22Rv1 (cell line): ENCODE measurements at regions not wholly inside any gene's neighbourhood (a gene's known extent, or its start where the extent isn't known, plus 50 kb on each side); places are given as distances from the start of the nearest gene placed in this dataset.
"Not testable (repeated sequence)": the region's sequence is repeated elsewhere in the genome, so short reads cannot be mapped to it uniquely, and the experiment has no call there.

Source experiments
- H3K27ac ChIP-seq: fragments of 450-650 bp; 2 replicates; pipeline ENCODE4 v1.5.1; 2017
- ZFX ChIP-seq: fragments of 450-650 bp; IDR thresholded peaks from 2 replicates; pipeline ENCODE4 v1.6.1; 2017; ENCODE audit warnings: antibody characterized with exemption, borderline replicate concordance
- TF ChIP-seq, protein P1 (sequence below): fragments of 450-650 bp; IDR thresholded peaks from 2 replicates; pipeline ENCODE4 v1.5.1; 2017; ENCODE audit warnings: mild to moderate bottlenecking

DNA sequence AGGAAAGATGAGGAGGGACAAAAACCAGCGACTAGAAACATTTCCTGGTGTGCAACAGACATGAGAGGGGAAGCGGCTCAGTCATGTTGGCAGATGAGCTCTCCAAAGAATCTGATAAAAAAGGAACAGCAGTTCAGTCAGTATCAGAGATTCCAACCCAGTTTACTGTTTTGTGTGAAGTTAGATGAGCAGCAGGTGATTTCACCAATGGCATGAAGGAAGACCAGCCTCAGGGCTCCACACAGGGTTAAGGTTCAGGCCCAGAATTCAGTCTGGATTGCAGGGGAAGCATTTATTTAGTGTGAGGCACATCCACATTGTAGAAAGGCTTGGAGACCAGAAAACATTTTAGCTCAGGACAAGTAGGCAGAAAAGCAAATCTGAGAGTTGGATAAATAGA is 317.8 kb downstream of the C6orf118 start:
- no peak overlapping the region for H3K27ac ChIP-seq
- TF ChIP-seq ZFX: no peak
- TF ChIP-seq, protein P1, sequence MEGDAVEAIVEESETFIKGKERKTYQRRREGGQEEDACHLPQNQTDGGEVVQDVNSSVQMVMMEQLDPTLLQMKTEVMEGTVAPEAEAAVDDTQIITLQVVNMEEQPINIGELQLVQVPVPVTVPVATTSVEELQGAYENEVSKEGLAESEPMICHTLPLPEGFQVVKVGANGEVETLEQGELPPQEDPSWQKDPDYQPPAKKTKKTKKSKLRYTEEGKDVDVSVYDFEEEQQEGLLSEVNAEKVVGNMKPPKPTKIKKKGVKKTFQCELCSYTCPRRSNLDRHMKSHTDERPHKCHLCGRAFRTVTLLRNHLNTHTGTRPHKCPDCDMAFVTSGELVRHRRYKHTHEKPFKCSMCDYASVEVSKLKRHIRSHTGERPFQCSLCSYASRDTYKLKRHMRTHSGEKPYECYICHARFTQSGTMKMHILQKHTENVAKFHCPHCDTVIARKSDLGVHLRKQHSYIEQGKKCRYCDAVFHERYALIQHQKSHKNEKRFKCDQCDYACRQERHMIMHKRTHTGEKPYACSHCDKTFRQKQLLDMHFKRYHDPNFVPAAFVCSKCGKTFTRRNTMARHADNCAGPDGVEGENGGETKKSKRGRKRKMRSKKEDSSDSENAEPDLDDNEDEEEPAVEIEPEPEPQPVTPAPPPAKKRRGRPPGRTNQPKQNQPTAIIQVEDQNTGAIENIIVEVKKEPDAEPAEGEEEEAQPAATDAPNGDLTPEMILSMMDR: no peak

DNA sequence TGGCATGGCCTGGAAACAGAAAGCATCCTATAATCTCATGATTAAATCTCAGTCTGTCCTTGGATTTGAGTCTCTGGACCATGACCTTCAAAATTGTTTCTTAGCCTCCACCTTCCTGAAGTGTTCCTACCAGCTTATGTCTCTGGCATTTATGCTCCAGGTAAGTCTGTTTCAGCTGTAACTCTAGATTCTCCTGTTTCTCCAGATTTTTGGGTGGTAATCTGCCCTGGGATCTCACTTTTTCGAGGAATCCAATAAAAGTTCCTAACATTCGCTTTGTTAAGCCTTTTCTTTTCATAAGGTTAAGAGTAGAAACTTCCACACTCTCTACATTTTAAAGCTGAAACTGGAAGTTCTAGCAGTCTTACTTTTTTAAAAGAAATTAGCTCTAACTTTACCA is 318.5 kb downstream of the C6orf118 start:
- TF ChIP-seq, protein P1: no peak
- no peak for TF ChIP-seq ZFX

DNA sequence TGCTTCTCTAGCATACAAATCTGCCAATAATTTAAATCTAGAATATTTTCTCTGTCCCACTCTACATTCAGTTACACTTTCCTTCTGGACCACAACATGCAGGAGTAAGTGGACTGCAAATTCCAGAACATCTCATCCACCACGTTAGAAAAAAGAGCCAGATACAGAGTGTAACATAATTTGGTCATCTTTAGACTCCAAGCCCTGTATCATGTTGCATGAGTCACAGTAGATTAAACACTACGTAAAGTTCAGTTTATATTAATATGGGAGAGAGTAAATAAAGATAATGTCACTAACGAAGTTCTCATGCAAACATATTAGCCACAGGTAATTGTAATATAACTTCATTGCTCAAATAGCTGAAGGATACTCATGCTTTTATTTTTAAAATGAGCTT is 327.0 kb downstream of the C6orf118 start:
- H3K27ac ChIP-seq: no peak overlapping the region
- TF ChIP-seq, protein P1: no peak
- TF ChIP-seq ZFX: no peak

More for the DNA sequence above, 318.5 kb downstream of the C6orf118 start:
- H3K27ac ChIP-seq: no peak overlapping the region

DNA sequence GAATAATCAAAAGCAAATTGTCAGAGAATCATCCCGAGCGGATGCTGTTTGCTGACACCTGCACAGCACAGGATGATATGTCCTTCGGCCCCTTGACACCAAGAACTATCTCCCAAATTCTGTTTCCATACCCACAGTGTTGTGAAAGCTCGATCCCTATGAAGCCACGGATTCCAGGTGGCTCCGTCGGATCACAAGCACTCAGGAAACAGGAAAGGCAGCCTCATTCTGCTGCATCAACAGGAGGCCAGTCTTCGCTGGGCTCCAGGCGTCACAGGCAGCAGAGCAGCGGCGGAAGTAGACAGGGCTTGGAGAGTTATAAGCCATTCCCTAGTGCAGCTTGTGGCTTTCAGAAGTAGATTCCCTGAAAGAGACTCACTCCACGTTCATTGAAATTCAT is 342.3 kb downstream of the C6orf118 start:
- H3K27ac ChIP-seq: no peak overlapping the region
- TF ChIP-seq ZFX: no peak

DNA sequence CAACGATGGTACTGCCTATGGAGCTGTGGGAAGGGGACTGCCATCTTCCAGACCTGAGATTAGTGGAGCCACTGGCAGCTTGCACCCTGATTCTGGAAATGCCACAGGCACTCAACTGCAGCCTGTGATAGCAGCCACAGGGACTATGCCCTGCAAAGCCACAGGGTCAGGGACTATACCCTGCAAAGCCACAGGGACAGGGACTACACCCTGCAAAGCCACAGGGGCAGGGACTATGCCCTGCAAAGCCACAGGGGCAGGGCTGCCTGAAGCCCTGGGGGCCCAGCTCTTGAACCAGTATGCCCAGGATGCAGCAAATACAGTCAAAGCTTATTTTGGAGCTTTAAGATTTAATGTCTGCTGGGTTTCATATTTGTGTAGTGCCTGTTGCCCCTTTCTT is 346.6 kb downstream of the C6orf118 start:
- H3K27ac ChIP-seq: no peak overlapping the region
- TF ChIP-seq, protein P1: no peak
- TF ChIP-seq ZFX: no peak

DNA sequence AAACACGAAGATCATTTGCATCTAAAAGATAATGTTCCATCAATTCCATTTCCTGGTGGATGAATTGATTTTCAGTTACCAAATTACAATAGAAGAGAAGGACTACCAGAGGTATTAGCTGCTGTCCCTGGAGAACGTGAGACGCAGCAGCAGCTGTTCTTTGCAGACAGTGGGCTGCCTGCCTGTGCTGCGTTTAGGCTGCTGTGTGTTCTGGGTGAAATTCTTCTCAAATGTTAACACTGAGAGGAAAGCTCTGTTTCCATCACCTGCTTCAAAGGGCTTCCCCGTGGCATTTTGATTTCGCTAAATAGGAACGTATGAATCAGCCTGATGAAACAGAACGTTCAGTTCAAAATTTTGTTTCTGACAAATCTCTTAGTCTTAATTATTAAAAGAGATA is 362.2 kb downstream of the C6orf118 start:
- TF ChIP-seq ZFX: no peak
- TF ChIP-seq, protein P1: no peak
- no peak overlapping the region for H3K27ac ChIP-seq

DNA sequence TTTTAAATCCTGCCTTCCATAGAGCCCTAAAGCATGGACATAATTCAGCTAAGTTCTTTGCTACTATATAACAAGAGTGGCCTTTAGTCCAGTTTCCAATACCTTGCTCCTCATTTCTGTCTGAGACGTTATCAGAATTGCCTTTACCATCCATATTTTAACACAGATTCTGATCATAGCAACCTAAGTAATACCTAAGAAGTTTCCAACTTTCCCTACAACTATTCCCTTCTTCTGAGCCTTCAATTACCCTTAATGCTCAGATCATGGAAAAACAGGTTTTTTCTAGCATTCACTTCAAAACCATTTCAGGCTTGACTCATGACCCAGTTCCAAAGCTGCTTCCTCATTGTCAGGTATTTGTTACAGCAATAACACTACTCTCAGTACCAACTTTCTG is 367.1 kb downstream of the C6orf118 start:
- H3K27ac ChIP-seq: no peak overlapping the region
- no peak for TF ChIP-seq ZFX
- TF ChIP-seq, protein P1: no peak

DNA sequence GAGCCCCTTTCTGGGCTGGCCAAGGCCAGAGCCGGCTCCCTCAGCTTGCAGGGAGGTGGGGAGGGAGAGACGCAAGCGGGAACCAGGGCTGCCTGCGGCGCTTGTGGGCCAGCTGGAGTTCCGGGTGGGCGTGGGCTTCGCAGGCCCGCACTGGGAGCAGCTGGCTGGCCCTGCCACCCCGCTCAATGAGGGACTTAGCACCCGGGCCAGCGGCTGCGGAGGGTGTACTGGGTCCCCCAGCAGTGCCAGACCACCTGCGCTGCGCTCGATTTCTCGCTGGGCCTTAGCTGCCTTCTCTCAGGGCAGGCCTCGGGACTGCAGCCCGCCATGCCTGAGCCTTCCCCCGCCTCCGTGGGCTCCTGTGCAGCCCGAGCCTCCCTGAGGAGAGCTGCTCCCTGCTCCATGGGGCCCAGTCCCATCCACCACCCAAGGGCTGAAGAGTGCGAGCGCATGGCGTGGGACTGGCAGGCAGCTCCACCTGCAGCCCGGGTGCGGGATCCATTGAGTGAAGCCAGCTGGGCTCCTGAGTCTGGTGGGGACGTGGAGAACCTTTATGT is 376.1 kb downstream of the C6orf118 start:
- H3K27ac ChIP-seq: not testable (repeated sequence)
